Transverse colon (tissue), 3 donors: ENCODE measurements at regions not wholly inside any gene's neighbourhood (a gene's known extent, or its start where the extent isn't known, plus 50 kb on each side); places are given as distances from the start of the nearest gene placed in this dataset.

Experiments used
- CTCF ChIP-seq, 5 experiments: fragments of 200-600 bp in 3 of 5; fragments of 450-650 bp in 2 of 5; sonication (generic) in 3 of 5; IDR thresholded peaks; 1 replicate in 2 of 5; 2 replicates in 3 of 5; pipeline ENCODE4 v1.5.1; 2016 to 2017; ENCODE audit warnings: antibody characterized with exemption in 5 of 5, inconsistent platforms in 3 of 5, mild to moderate bottlenecking in 2 of 5, moderate library complexity in 1 of 5
- POLR2A ChIP-seq: fragments of 450-650 bp; IDR thresholded peaks from one replicate; pipeline ENCODE4 v1.6.1; 2016; ENCODE audit warnings: antibody characterized with exemption, mild to moderate bottlenecking, moderate library complexity

GRCh38 chr10:108849688-108850087 is 1073.6 kb downstream of the XPNPEP1 start:
- TF ChIP-seq CTCF (IDR thresholded peaks at IDR 0.05), result no peak
- TF ChIP-seq POLR2A, result no peak
